ENCODE measurements at regions not wholly inside any gene's neighbourhood (a gene's known extent, or its start where the extent isn't known, plus 50 kb on each side); places are given as distances from the start of the nearest gene placed in this dataset.

DNA sequence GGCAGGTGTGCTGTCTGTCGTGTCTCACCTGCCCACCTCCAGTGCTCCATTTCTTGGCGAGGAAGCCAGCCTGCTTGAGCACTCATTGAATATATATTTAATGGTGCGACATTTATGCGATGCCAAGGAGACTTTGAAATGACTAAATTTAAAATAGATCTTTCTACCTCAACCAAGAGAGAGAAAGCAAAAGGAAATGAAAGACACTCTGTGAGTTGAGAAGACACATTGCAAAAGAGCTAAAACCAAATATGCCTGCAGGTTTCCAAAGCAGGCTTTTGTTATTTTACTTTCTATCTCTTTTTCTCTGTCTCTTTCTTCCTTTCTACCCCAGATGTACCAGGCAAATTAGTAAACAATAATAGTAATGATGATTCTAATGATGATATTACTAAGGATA lies 53.6 kb upstream of the AOAH start:
- no peak for DNase-seq
- H3K27me3 ChIP-seq, result no peaks in the 10 kb centered on the region
- intact Hi-C loops (cut with DNase I), result no loop called here
- H3K9me3 ChIP-seq, result no peaks in the 10 kb centered on the region
- no peak overlapping the region for H3K9ac ChIP-seq (ENCODE audit: low read depth in 2 of 2, low read length in 2 of 2)
- no peaks in the 10 kb centered on the region for H3K4me1 ChIP-seq
- H3K36me3 ChIP-seq, result no peaks in the 10 kb centered on the region
- TF ChIP-seq, protein P1, sequence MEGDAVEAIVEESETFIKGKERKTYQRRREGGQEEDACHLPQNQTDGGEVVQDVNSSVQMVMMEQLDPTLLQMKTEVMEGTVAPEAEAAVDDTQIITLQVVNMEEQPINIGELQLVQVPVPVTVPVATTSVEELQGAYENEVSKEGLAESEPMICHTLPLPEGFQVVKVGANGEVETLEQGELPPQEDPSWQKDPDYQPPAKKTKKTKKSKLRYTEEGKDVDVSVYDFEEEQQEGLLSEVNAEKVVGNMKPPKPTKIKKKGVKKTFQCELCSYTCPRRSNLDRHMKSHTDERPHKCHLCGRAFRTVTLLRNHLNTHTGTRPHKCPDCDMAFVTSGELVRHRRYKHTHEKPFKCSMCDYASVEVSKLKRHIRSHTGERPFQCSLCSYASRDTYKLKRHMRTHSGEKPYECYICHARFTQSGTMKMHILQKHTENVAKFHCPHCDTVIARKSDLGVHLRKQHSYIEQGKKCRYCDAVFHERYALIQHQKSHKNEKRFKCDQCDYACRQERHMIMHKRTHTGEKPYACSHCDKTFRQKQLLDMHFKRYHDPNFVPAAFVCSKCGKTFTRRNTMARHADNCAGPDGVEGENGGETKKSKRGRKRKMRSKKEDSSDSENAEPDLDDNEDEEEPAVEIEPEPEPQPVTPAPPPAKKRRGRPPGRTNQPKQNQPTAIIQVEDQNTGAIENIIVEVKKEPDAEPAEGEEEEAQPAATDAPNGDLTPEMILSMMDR (IDR thresholded peaks at IDR 0.05), result no peak
- peak overlapping the region; percentile 17 for H3K27ac ChIP-seq
- no peak overlapping the region for H3K4me3 ChIP-seq

DNA sequence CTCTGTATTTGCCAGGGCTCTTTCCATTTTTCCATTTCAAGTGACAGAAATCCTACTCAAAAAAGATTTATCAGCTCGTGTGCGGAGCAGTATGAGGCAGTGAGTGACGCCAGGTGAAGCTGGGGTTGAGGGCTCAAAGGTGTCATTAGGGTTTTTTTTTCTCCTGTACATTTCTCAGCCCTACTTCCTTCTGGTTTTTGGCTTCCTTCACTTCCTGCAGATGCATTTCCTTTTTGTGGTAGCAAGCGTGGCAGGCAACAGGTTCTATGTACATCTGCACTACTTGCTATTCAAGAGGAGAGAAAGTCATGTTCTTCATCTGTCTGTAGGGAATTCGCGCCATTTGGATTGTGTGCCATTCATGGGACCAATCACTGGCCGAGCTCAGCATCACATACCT lies 52.8 kb upstream of the AOAH start:
- H3K9me3 ChIP-seq, result no peaks in the 10 kb centered on the region
- H3K4me1 ChIP-seq, result no peaks in the 10 kb centered on the region
- no peak overlapping the region for H3K4me3 ChIP-seq
- H3K27me3 ChIP-seq, result no peaks in the 10 kb centered on the region
- peak overlapping the region; percentile 22 for H3K27ac ChIP-seq
- TF ChIP-seq, protein P1 (IDR thresholded peaks at IDR 0.05), result no peak
- no peaks in the 10 kb centered on the region for H3K36me3 ChIP-seq
- H3K9ac ChIP-seq (ENCODE audit: low read depth in 2 of 2, low read length in 2 of 2), result no peak overlapping the region
- DNase-seq, result no peak
- intact Hi-C loops (cut with DNase I), result no loop called here

DNA sequence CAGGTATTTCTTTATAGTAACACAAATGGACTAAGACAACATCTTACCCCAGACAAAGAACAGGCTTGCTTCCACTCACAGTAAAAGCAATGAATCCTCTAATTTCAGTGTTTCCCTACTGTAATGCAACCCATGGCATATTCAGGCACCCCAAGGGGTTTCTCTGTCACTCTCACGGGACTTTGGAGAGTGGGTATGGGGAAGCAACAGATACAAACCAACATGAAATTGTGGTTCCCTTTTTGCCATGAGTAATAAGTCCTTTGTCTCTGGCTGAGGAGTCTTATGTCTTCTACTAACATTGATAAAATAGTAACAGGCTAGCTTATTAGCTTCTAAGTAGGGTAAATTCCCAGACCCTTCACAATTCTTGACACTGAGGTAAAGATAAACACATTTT lies 51.4 kb upstream of the AOAH start:
- H3K9me3 ChIP-seq, result no peaks in the 10 kb centered on the region
- H3K36me3 ChIP-seq, result no peaks in the 10 kb centered on the region
- H3K9ac ChIP-seq (ENCODE audit: low read depth in 2 of 2, low read length in 2 of 2), result no peak overlapping the region
- TF ChIP-seq, protein P1 (IDR thresholded peaks at IDR 0.05), result no peak
- no peak overlapping the region for H3K27ac ChIP-seq
- H3K27me3 ChIP-seq, result no peaks in the 10 kb centered on the region
- no peak overlapping the region for H3K4me3 ChIP-seq
- H3K4me1 ChIP-seq, result no peaks in the 10 kb centered on the region
- DNase-seq, result no peak
- intact Hi-C loops (cut with DNase I), result no loop called here

DNA sequence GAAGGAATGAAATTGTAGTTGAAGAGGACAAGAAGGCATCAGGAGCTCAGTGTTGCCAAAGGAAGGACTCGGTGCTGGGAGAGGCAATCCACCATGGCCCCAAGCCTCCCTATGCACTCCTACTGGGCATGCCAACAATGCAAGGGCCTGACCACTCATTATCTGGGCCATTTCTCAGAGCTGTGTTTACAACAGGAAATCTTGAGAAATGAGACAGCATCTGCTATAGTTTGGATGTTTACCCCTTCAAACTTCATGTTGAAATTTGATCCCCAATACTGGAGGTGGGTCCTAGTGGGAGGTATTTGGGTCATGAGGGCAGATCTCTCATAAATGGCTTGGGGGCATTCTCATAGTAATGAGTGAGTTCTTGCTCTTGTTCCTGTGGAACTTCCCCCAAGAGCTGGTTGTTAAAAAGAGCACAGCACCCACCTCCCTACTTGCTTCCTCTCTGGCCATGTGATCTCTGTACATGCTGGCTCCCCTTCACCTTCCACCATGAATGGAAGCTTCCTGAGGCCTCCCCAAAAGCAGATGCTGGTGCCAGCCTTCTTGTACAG lies 50.8 kb upstream of the AOAH start:
- intact Hi-C loops (cut with DNase I), result no loop called here
- H3K27ac ChIP-seq, result no peak overlapping the region
- TF ChIP-seq, protein P1 (IDR thresholded peaks at IDR 0.05), result no peak

More for the DNA sequence above, 50.8 kb upstream of the AOAH start:
- no peaks in the 10 kb centered on the region for H3K36me3 ChIP-seq
- no peak for DNase-seq
- no peaks in the 10 kb centered on the region for H3K27me3 ChIP-seq
- no peak overlapping the region for H3K4me3 ChIP-seq
- H3K9me3 ChIP-seq, result no peaks in the 10 kb centered on the region
- H3K4me1 ChIP-seq, result no peaks in the 10 kb centered on the region
- H3K9ac ChIP-seq (ENCODE audit: low read depth in 2 of 2, low read length in 2 of 2), result no peak overlapping the region
